ENCODE measurements at regions not wholly inside any gene's neighbourhood (a gene's known extent, or its start where the extent isn't known, plus 50 kb on each side); places are given as distances from the start of the nearest gene placed in this dataset.

- DNase-seq (ENCODE audit: low read depth): no peak
- H3K4me3 ChIP-seq (ENCODE audit: low read depth, low read length): no peak overlapping the region
Observed at GRCh38 chr13:59337070-59337469, 826.7 kb downstream of the DIAPH3 start.

DNA sequence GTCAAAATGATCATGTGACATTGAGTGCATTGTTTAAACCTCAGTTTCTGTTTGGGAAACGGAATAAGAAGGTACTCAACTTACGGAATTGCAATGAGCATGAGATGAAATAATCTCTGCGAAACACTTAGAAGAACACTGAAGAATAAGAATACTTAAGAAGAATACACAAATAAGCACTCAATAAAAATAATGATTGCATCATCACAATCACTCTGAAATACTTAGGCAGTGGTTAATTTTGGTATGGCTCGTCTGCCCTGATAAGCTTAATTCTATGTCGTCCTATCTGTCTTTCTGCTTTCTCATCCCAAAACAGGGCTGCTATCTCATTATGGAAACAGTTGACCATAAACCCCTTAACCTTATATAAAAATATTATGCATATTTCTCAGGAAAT is 823.6 kb downstream of the DIAPH3 start:
- no peak overlapping the region for H3K4me3 ChIP-seq (ENCODE audit: low read depth, low read length)

GRCh38 chr13:59340581-59340980 is 823.1 kb downstream of the DIAPH3 start:
- no peak for DNase-seq (ENCODE audit: low read depth)
- no peak overlapping the region for H3K4me3 ChIP-seq (ENCODE audit: low read depth, low read length)

More for the DNA sequence above, 823.6 kb downstream of the DIAPH3 start:
- DNase-seq (ENCODE audit: low read depth): no peak

GRCh38 chr13:59342400-59342799 is 821.3 kb downstream of the DIAPH3 start:
- no peak overlapping the region for H3K4me3 ChIP-seq (ENCODE audit: low read depth, low read length)
- DNase-seq (ENCODE audit: low read depth): no peak

DNA sequence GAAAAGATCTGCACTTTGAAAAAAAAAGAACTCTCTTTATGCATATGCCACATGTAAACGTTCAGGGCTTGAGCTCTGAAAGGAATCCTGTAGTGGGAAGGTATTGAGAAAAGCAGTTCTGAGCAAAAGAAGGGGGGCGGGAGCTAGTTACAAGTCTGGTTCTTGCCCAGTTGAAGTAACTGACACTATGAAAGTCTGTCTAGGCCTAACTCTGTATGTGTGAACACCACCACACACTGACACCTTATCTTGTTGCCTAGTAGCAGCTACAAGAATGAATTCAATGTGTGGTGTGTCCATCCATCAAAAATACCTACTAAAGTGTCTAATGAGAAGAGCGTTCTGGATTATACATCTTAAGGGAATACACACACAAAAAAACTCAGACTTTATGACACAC is 820.6 kb downstream of the DIAPH3 start:
- DNase-seq (ENCODE audit: low read depth): no peak
- no peak overlapping the region for H3K4me3 ChIP-seq (ENCODE audit: low read depth, low read length)

GRCh38 chr13:59343993-59344822 is 819.5 kb downstream of the DIAPH3 start:
- no peak for DNase-seq (ENCODE audit: low read depth)
- H3K4me3 ChIP-seq (ENCODE audit: low read depth, low read length): no peak overlapping the region

DNA sequence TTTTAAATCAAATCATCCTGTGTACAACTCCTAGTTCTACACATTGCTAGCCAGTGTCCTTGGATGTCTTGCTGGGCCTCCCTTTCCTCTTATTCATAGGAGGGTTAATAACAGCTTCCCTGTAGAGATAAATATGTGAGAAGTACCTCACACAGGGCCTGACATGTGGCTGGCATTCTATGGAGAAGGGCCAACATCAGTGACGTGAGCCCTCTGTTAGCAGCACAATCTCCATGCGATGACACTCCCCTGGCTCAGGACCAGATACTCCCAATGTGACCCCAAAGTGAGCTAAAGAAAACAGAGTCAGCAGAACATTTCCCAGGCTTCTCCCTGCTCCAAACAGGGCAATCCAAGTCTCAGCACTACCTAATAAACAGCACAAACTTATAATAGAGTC is 818.4 kb downstream of the DIAPH3 start:
- no peak for DNase-seq (ENCODE audit: low read depth)
- no peak overlapping the region for H3K4me3 ChIP-seq (ENCODE audit: low read depth, low read length)

GRCh38 chr13:59346999-59347723 is 816.6 kb downstream of the DIAPH3 start:
- DNase-seq (ENCODE audit: low read depth): no peak
- no peak overlapping the region for H3K4me3 ChIP-seq (ENCODE audit: low read depth, low read length)

GRCh38 chr13:59348617-59349016 is 815.1 kb downstream of the DIAPH3 start:
- H3K4me3 ChIP-seq (ENCODE audit: low read depth, low read length): no peak overlapping the region
- no peak for DNase-seq (ENCODE audit: low read depth)

- DNase-seq (ENCODE audit: low read depth): no peak
- no peak overlapping the region for H3K4me3 ChIP-seq (ENCODE audit: low read depth, low read length)
Observed at GRCh38 chr13:59352600-59352999, 811.1 kb downstream of the DIAPH3 start.

- H3K4me3 ChIP-seq (ENCODE audit: low read depth, low read length): no peak overlapping the region
- no peak for DNase-seq (ENCODE audit: low read depth)
Observed at GRCh38 chr13:59354665-59355369, 808.9 kb downstream of the DIAPH3 start.

DNA sequence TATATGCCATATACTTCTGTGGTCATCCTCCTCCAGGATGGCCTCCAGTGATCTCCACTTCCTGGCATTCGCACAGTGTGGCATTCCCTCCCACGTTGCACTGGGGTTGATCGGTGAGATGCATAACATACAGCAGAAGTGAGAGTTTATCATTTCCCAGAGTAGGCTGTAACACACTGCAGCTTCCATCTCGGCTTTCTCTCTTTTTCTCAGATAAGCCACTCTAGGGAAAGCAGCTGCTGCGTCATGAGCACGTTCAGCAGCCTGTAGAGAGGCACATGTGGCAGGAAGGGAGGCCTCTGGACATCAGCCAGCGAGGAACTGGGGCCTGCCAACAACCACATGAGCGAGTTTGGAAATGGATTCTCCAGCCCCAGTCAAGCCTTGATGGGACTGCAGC is 807.1 kb downstream of the DIAPH3 start:
- H3K4me3 ChIP-seq (ENCODE audit: low read depth, low read length): no peak overlapping the region
- DNase-seq (ENCODE audit: low read depth): peak; percentile 42

DNA sequence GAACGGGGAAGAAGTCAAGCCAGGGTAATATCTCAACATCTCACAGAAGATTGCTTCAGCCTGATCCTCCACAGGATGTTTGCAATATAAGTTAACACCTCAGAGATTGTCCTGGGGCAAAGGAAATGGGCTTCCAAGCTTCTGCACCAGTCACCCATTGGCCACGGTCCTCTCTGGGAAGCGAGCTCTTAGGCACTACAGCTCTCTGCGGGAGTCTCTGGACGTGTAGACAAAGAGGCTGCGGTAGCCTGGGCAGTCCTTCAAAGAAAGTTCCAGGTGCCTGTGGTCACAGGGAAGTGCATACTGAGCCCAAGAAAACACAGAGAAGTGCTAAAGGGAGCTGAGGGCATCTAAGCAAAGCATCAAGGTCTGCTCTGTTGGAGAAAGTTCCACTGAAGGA is 805.7 kb downstream of the DIAPH3 start:
- H3K4me3 ChIP-seq (ENCODE audit: low read depth, low read length): no peak overlapping the region
- no peak for DNase-seq (ENCODE audit: low read depth)

DNA sequence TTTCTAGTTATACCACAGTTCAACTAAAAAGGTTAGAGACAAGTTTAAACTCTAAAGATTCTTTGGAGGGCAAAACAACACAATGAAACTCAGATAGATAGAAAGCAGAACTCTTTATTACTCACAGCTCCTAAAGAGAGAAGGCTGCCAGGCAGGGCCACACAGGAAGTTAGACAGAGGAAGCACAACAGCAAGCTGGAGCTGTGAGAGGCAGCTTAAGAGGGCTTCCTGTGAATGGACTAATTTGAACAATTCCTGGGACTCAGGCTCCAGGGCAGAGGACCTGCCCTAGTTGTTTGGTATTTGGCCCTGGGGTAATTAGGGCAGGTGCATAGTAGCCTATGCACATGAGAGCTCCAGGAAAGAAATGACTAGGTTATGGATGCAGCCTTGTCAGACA is 803.6 kb downstream of the DIAPH3 start:
- DNase-seq (ENCODE audit: low read depth): no peak

GRCh38 chr13:59360916-59361315 is 802.8 kb downstream of the DIAPH3 start:
- DNase-seq (ENCODE audit: low read depth): no peak
- no peak overlapping the region for H3K4me3 ChIP-seq (ENCODE audit: low read depth, low read length)

More for the DNA sequence above, 803.6 kb downstream of the DIAPH3 start:
- H3K4me3 ChIP-seq (ENCODE audit: low read depth, low read length): no peak overlapping the region

- no peak overlapping the region for H3K4me3 ChIP-seq (ENCODE audit: low read depth, low read length)
- no peak for DNase-seq (ENCODE audit: low read depth)
Observed at GRCh38 chr13:59363313-59363712, 800.4 kb downstream of the DIAPH3 start.

- H3K4me3 ChIP-seq (ENCODE audit: low read depth, low read length): no peak overlapping the region
- DNase-seq (ENCODE audit: low read depth): no peak
Observed at GRCh38 chr13:59363947-59364346, 799.8 kb downstream of the DIAPH3 start.

DNA sequence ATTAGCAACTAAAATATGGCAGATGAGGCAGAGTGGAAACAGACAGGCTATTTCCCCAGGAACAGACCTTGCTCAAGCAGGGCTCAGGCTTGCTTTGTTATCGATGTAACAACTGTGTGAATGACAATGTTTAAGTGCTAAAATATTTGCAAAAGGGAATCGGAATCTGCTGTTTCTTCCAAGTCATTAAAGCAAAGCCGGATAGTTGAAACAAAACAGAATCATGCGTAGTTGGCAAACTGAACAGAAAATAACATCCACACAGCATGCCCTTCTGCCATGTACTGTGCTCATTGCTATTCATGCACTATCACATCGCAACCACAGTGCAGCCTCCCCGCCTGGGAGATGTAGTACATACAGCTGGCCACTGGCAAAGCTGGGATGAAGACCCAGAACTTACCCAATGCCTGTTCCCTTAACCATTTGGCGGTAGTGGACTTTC is 799.1 kb downstream of the DIAPH3 start:
- H3K4me3 ChIP-seq (ENCODE audit: low read depth, low read length): no peak overlapping the region
- no peak for DNase-seq (ENCODE audit: low read depth)

GRCh38 chr13:59367467-59367866 is 796.3 kb downstream of the DIAPH3 start:
- no peak overlapping the region for H3K4me3 ChIP-seq (ENCODE audit: low read depth, low read length)

GRCh38 chr13:59367904-59368303 is 795.8 kb downstream of the DIAPH3 start:
- H3K4me3 ChIP-seq (ENCODE audit: low read depth, low read length): no peak overlapping the region
- no peak for DNase-seq (ENCODE audit: low read depth)

More at GRCh38 chr13:59367467-59367866, 796.3 kb downstream of the DIAPH3 start:
- no peak for DNase-seq (ENCODE audit: low read depth)
